ENCODE measurements at regions not wholly inside any gene's neighbourhood (a gene's known extent, or its start where the extent isn't known, plus 50 kb on each side); places are given as distances from the start of the nearest gene placed in this dataset.

DNA sequence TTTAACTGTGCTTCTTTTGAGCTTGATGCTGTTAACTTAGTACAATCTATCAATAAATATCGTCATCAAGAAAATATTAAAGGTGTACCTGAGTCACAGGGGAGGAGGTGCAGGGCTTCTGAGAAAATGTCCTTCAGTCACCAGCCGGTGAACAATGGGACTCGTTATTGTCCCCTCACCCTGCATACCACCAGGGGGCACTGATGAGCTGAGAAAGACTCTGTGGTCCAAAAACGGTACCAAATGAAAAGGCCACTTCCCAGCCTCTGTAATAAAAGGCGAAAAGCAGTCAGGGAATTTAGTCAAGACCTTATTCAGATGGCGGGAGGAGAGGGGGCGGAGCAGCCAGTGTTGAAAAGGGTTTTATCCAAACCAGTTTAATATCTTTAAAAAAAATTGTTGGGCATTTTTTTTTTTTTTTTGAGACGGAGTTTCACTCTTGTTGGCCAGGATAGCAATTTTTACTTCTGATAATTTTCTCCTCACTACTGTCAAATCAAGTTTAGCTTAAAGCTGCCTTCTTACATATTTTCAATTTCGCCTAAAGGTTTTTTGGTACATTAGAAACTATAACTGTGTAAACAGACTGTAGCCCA lies 271.9 kb upstream of the ADAMTS16 start:
- TF ChIP-seq CTCF (IDR thresholded peaks at IDR 0.05): peak; percentile 69
- TF ChIP-seq GATA3 (IDR thresholded peaks at IDR 0.05; ENCODE audit: borderline replicate concordance): no peak
- TF ChIP-seq, protein P1, sequence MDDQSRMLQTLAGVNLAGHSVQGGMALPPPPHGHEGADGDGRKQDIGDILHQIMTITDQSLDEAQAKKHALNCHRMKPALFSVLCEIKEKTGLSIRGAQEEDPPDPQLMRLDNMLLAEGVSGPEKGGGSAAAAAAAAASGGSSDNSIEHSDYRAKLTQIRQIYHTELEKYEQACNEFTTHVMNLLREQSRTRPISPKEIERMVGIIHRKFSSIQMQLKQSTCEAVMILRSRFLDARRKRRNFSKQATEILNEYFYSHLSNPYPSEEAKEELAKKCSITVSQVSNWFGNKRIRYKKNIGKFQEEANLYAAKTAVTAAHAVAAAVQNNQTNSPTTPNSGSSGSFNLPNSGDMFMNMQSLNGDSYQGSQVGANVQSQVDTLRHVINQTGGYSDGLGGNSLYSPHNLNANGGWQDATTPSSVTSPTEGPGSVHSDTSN (IDR thresholded peaks at IDR 0.05): no peak
- no peak for TF ChIP-seq POLR2A (IDR thresholded peaks at IDR 0.05; ENCODE audit: low read length)
- TF ChIP-seq ZC3H11A (IDR thresholded peaks at IDR 0.05): no peak
- TF ChIP-seq EP300 (IDR thresholded peaks at IDR 0.05): no peak
- TF ChIP-seq RAD21 (conservative IDR thresholded peaks at IDR 0.05 in 1 of 2, IDR thresholded peaks at IDR 0.05 in 1 of 2): peak; percentile 68 to 75
- TF ChIP-seq, protein P2, sequence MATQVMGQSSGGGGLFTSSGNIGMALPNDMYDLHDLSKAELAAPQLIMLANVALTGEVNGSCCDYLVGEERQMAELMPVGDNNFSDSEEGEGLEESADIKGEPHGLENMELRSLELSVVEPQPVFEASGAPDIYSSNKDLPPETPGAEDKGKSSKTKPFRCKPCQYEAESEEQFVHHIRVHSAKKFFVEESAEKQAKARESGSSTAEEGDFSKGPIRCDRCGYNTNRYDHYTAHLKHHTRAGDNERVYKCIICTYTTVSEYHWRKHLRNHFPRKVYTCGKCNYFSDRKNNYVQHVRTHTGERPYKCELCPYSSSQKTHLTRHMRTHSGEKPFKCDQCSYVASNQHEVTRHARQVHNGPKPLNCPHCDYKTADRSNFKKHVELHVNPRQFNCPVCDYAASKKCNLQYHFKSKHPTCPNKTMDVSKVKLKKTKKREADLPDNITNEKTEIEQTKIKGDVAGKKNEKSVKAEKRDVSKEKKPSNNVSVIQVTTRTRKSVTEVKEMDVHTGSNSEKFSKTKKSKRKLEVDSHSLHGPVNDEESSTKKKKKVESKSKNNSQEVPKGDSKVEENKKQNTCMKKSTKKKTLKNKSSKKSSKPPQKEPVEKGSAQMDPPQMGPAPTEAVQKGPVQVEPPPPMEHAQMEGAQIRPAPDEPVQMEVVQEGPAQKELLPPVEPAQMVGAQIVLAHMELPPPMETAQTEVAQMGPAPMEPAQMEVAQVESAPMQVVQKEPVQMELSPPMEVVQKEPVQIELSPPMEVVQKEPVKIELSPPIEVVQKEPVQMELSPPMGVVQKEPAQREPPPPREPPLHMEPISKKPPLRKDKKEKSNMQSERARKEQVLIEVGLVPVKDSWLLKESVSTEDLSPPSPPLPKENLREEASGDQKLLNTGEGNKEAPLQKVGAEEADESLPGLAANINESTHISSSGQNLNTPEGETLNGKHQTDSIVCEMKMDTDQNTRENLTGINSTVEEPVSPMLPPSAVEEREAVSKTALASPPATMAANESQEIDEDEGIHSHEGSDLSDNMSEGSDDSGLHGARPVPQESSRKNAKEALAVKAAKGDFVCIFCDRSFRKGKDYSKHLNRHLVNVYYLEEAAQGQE (IDR thresholded peaks at IDR 0.05): no peak
- no peak for TF ChIP-seq CEBPB (IDR thresholded peaks at IDR 0.05)
- peak; percentile 69 for TF ChIP-seq SMC3 (IDR thresholded peaks at IDR 0.05)
- TF ChIP-seq KDM1A (IDR thresholded peaks at IDR 0.05; ENCODE audit: low read depth): no peak
